ENCODE measurements at regions not wholly inside any gene's neighbourhood (a gene's known extent, or its start where the extent isn't known, plus 50 kb on each side); places are given as distances from the start of the nearest gene placed in this dataset.

GRCh38 chr6:14738497-14738896 lies 507.4 kb upstream of the JARID2 start:
- no peak for DNase-seq (ENCODE audit: low read depth in 3 of 3, low spot score in 2 of 3)

GRCh38 chr6:14738933-14739332 lies 506.9 kb upstream of the JARID2 start:
- DNase-seq (ENCODE audit: low read depth in 3 of 3, low spot score in 2 of 3) = no peak

GRCh38 chr6:14739827-14740226 lies 506.0 kb upstream of the JARID2 start:
- DNase-seq (ENCODE audit: low read depth in 3 of 3, low spot score in 2 of 3) = no peak

- no peak for DNase-seq (ENCODE audit: low read depth in 3 of 3, low spot score in 2 of 3)
Observed at GRCh38 chr6:14742171-14742570, 503.7 kb upstream of the JARID2 start.

- DNase-seq (ENCODE audit: low read depth in 3 of 3, low spot score in 2 of 3) = no peak
Observed at GRCh38 chr6:14742680-14743079, 503.2 kb upstream of the JARID2 start.

- DNase-seq (ENCODE audit: low read depth in 3 of 3, low spot score in 2 of 3) = no peak
Observed at GRCh38 chr6:14743144-14743473, 502.8 kb upstream of the JARID2 start.

- DNase-seq (ENCODE audit: low read depth in 3 of 3, low spot score in 2 of 3) = no peak
Observed at GRCh38 chr6:14743474-14744211, 502.2 kb upstream of the JARID2 start.

- no peak for DNase-seq (ENCODE audit: low read depth in 3 of 3, low spot score in 2 of 3)
Observed at GRCh38 chr6:14744212-14744556, 501.7 kb upstream of the JARID2 start.

GRCh38 chr6:14746139-14746837 lies 499.6 kb upstream of the JARID2 start:
- no peak for DNase-seq (ENCODE audit: low read depth in 3 of 3, low spot score in 2 of 3)

- DNase-seq (ENCODE audit: low read depth in 3 of 3, low spot score in 2 of 3) = no peak
Observed at GRCh38 chr6:14747881-14748520, 497.9 kb upstream of the JARID2 start.

GRCh38 chr6:14748679-14749078 lies 497.2 kb upstream of the JARID2 start:
- no peak for DNase-seq (ENCODE audit: low read depth in 3 of 3, low spot score in 2 of 3)

GRCh38 chr6:14750059-14750661 lies 495.7 kb upstream of the JARID2 start:
- no peak for DNase-seq (ENCODE audit: low read depth in 3 of 3, low spot score in 2 of 3)

- no peak for DNase-seq (ENCODE audit: low read depth in 3 of 3, low spot score in 2 of 3)
Observed at GRCh38 chr6:14751645-14752175, 494.2 kb upstream of the JARID2 start.

GRCh38 chr6:14754751-14755513 lies 490.9 kb upstream of the JARID2 start:
- DNase-seq (ENCODE audit: low read depth in 3 of 3, low spot score in 2 of 3) = no peak

- DNase-seq (ENCODE audit: low read depth in 3 of 3, low spot score in 2 of 3) = no peak
Observed at GRCh38 chr6:14756340-14756739, 489.5 kb upstream of the JARID2 start.

GRCh38 chr6:14757014-14757413 lies 488.9 kb upstream of the JARID2 start:
- DNase-seq (ENCODE audit: low read depth in 3 of 3, low spot score in 2 of 3) = no peak

GRCh38 chr6:14757418-14757817 lies 488.5 kb upstream of the JARID2 start:
- DNase-seq (ENCODE audit: low read depth in 3 of 3, low spot score in 2 of 3) = no peak

- DNase-seq (ENCODE audit: low read depth in 3 of 3, low spot score in 2 of 3) = no peak
Observed at GRCh38 chr6:14758421-14759081, 487.3 kb upstream of the JARID2 start.

- no peak for DNase-seq (ENCODE audit: low read depth in 3 of 3, low spot score in 2 of 3)
Observed at GRCh38 chr6:14759976-14760672, 485.7 kb upstream of the JARID2 start.

GRCh38 chr6:14762077-14762476 lies 483.8 kb upstream of the JARID2 start:
- DNase-seq (ENCODE audit: low read depth in 3 of 3, low spot score in 2 of 3) = no peak

Data from right renal cortex interstitium (tissue), 3 donors.